ENCODE measurements at regions not wholly inside any gene's neighbourhood (a gene's known extent, or its start where the extent isn't known, plus 50 kb on each side); places are given as distances from the start of the nearest gene placed in this dataset.
A peak's percentile ranks its signal among the peaks of the same experiment; 100 is the strongest.

- intact Hi-C loops (cut with micrococcal nuclease) (no loop called here), dilution Hi-C loops (cut with MboI; ENCODE audit: extremely low pct_ligation_motif_present, low sequenced_read_pairs) (no loop called here)
- Histone ChIP-seq H3K36me3 (ENCODE audit: control insufficient read depth in 2 of 2, extremely low read depth in 1 of 2, insufficient read depth in 2 of 2, low read length in 2 of 2) (no peaks in the 10 kb centered on the region), H3K79me2 (ENCODE audit: control insufficient read depth, insufficient read depth, low read length) (no peaks in the 10 kb centered on the region), H3K4me3 (replicated peaks in 1 of 3; ENCODE audit: insufficient read depth in 1 of 3, low read depth in 1 of 3, low read length in 3 of 3) (no peak overlapping the region), H3K27me3 (ENCODE audit: control insufficient read depth in 2 of 2, insufficient read depth in 2 of 2, low read length in 2 of 2) (no peaks in the 10 kb centered on the region), H3K4me2 (ENCODE audit: insufficient read depth, low read length) (no peak overlapping the region), H3K4me1 (ENCODE audit: control insufficient read depth, extremely low read depth, insufficient read depth, low read length) (peaks cover 26% of the 10 kb centered on the region), H2AFZ (ENCODE audit: low read depth, low read length) (peak overlapping the region; percentile 54), H3K9me3 (replicated peaks; ENCODE audit: control insufficient read depth, insufficient read depth, low read length) (no peaks in the 10 kb centered on the region), H3K27ac (ENCODE audit: insufficient read depth, low read depth, low read length) (no peak overlapping the region), H3K9me1 (replicated peaks; ENCODE audit: control insufficient read depth, extremely low read depth, insufficient read depth, low read length) (no peaks in the 10 kb centered on the region), H3K9ac (replicated peaks; ENCODE audit: extremely low read depth, insufficient read depth, low read length) (no peak overlapping the region), H4K20me1 (replicated peaks; ENCODE audit: control insufficient read depth, extremely low read depth, insufficient read depth, low read length) (no peaks in the 10 kb centered on the region)
- BruUV-seq (replicated peaks) = no TSS peak
- FAIRE-seq = no peak
- DNase-seq (ENCODE audit: low read depth, low spot score) = no peak
- TF ChIP-seq GATA2 (IDR thresholded peaks at IDR 0.05; ENCODE audit: insufficient read depth, insufficient read length, low read depth, low read length) (no peak), MYC (IDR thresholded peaks at IDR 0.05; ENCODE audit: low read depth, low read length) (no peak), MAX (IDR thresholded peaks at IDR 0.05; ENCODE audit: insufficient read depth, insufficient read length) (no peak), JUN (IDR thresholded peaks at IDR 0.05; ENCODE audit: borderline replicate concordance, insufficient read depth, insufficient read length, low read depth) (no peak), FOS (IDR thresholded peaks at IDR 0.05; ENCODE audit: borderline replicate concordance, insufficient read depth, low read length) (no peak), EZH2 (IDR thresholded peaks at IDR 0.05; ENCODE audit: borderline replicate concordance, low read depth, low read length, severe bottlenecking) (no peak), CTCF (IDR thresholded peaks at IDR 0.05; ENCODE audit: extremely low read depth in 1 of 2, insufficient read depth in 1 of 2, low read depth in 1 of 2, low read length in 2 of 2) (no peak), POLR2A (IDR thresholded peaks at IDR 0.05; ENCODE audit: low read depth, low read length) (no peak), POLR2AphosphoS5 (IDR thresholded peaks at IDR 0.05; ENCODE audit: insufficient read depth, low read depth, low read length) (no peak)
- POLR2A ChIA-PET = interaction anchor here (1.1 kb wide), 1 partner anchor 11 kb away, joined by 3 read pairs; no protein-coding TSS in a partner anchor
- CTCF ChIA-PET = interaction anchor here (1.2 kb wide), 1 partner anchor 11 kb away, joined by 3 read pairs; no protein-coding TSS in a partner anchor
Measured at GRCh38 chr9:88766778-88767503, 224.3 kb upstream of the S1PR3 start.

Data from endothelial cell of umbilical vein (primary cell).